Lung (tissue), 11 donors: ENCODE measurements at regions not wholly inside any gene's neighbourhood (a gene's known extent, or its start where the extent isn't known, plus 50 kb on each side); places are given as distances from the start of the nearest gene placed in this dataset.
A peak's percentile ranks its signal among the peaks of the same experiment; 100 is the strongest.

Experiments
- ATAC-seq: fragments of 200-7000 bp; cut with Tn5 transposase; one replicate; pipeline ENCODE4 v1.9.1; 2020; ENCODE audit warnings: moderate number of reproducible peaks; ENCODE audit not compliant: insufficient read depth, low FRiP score
- DNase-seq, 3 donors: peaks; one replicate each; pipeline ENCODE4 v3.0.0-alpha.2; 2013 to 2017
- H3K27ac ChIP-seq, 2 donors: one replicate each; pipeline ENCODE4 v1.5.1; 2013; ENCODE audit warnings: mild to moderate bottlenecking in 2 of 2, moderate library complexity in 2 of 2, control low read depth in 1 of 2, inconsistent platforms in 1 of 2, low read depth in 1 of 2, low read length in 1 of 2
- H3K27me3 ChIP-seq, 3 donors: one replicate each; pipeline ENCODE4 v1.5.1; 2013; ENCODE audit warnings: low read length in 2 of 3; ENCODE audit not compliant: control insufficient read depth in 3 of 3, insufficient read depth in 3 of 3
- H3K36me3 ChIP-seq, 4 donors: one replicate each; pipeline ENCODE4 v1.5.1; 2013; ENCODE audit warnings: low read length in 4 of 4, mild to moderate bottlenecking in 1 of 4, moderate library complexity in 1 of 4; ENCODE audit not compliant: control insufficient read depth in 4 of 4, insufficient read depth in 4 of 4
- H3K4me1 ChIP-seq, 5 donors: one replicate each; pipeline ENCODE4 v1.5.1; 2013; ENCODE audit warnings: low read length in 5 of 5, mild to moderate bottlenecking in 2 of 5, moderate library complexity in 1 of 5; ENCODE audit not compliant: control insufficient read depth in 5 of 5, insufficient read depth in 5 of 5
- H3K4me3 ChIP-seq: one replicate; pipeline ENCODE4 v1.5.1; 2013; ENCODE audit warnings: mild to moderate bottlenecking, control low read depth, moderate library complexity
- H3K9ac ChIP-seq, 2 donors: one replicate each; pipeline ENCODE4 v1.5.1; 2013; ENCODE audit warnings: low read length in 2 of 2, control low read depth in 1 of 2; ENCODE audit not compliant: insufficient read depth in 1 of 2
- H3K9me3 ChIP-seq, 4 donors: one replicate each; pipeline ENCODE4 v1.5.1; 2013; ENCODE audit warnings: low read length in 3 of 4, mild to moderate bottlenecking in 1 of 4, moderate library complexity in 1 of 4; ENCODE audit not compliant: control insufficient read depth in 4 of 4, insufficient read depth in 3 of 4
- WGBS, 2 donors: extraction: QIAGEN DNeasy Blood & Tissue Kit; methylation state at CpG; one replicate each; pipeline ENCODE4 v1.1.7; 2013; 5-methylcytosine and 5-hydroxymethylcytosine counted together
- TF ChIP-seq, protein P1 (sequence below): IDR thresholded peaks from 2 replicates; pipeline ENCODE4 v1.5.1; 2012; ENCODE audit warnings: mild to moderate bottlenecking; ENCODE audit errors: control extremely low read depth, extremely low read depth
- donor health status: control.
- donor health status: control.
- donor health status: Bipolar disorder and iron deficiency.
- donor health status: healthy.
- donor health status: DM: yes; HTN: yes; CAD: no.

DNA sequence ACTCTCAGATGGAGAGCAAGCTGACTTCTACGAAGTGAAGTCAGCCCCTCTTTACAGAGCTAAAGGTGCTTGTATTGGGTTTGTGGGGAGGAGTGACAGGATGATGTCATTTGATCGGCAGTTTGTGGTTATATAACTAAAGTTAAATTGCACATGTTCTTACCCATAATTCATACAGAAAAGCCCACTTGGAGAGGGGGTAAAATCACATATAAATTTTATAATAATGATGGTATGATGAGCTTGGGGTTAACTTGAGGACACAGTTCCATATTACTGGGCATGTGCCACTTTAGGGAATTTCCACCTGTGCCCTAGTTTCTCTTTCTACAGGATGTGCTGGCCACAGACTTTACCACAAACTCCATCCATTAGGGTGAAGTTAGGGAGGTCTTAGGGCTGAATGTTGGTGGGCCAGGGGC lies 1178.6 kb upstream of the CDH9 start:
- WGBS, 2 donors: 69 to 84% methylated on average over 2 of the region's 2 CpGs
- TF ChIP-seq, protein P1, sequence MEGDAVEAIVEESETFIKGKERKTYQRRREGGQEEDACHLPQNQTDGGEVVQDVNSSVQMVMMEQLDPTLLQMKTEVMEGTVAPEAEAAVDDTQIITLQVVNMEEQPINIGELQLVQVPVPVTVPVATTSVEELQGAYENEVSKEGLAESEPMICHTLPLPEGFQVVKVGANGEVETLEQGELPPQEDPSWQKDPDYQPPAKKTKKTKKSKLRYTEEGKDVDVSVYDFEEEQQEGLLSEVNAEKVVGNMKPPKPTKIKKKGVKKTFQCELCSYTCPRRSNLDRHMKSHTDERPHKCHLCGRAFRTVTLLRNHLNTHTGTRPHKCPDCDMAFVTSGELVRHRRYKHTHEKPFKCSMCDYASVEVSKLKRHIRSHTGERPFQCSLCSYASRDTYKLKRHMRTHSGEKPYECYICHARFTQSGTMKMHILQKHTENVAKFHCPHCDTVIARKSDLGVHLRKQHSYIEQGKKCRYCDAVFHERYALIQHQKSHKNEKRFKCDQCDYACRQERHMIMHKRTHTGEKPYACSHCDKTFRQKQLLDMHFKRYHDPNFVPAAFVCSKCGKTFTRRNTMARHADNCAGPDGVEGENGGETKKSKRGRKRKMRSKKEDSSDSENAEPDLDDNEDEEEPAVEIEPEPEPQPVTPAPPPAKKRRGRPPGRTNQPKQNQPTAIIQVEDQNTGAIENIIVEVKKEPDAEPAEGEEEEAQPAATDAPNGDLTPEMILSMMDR: no peak
- Histone ChIP-seq H3K4me1 (no peaks in the 10 kb centered on the region), H3K27ac (no peak overlapping the region), H3K4me3 (no peak overlapping the region), H3K9ac (no peak overlapping the region), H3K27me3 (no peaks in the 10 kb centered on the region), H3K9me3 (no peaks in the 10 kb centered on the region), H3K36me3 (no peaks in the 10 kb centered on the region)
- ATAC-seq (no peak), DNase-seq (no peak)

DNA sequence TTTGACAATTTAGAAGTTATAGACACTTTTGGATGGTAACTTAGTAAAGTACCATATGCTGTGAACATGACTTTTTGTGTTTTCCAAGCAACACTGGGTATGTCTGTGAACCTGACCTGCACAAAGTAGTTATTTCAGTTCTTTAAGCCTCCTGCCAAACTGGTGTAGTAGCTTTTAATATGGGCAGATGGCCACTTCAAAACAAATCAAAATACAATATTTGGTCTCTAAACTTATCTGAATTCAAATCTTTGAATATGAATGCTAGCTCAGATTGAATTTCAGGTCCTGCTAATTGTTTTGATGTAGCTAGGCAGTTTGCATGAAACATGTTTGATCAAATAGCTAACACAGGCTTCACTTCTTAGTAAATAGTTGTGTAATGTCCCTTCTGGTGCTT lies 1176.7 kb upstream of the CDH9 start:
- ATAC-seq: no peak
- Histone ChIP-seq H3K9ac (no peak overlapping the region), H3K27me3 (no peaks in the 10 kb centered on the region), H3K36me3 (no peaks in the 10 kb centered on the region), H3K27ac (no peak overlapping the region), H3K4me1 (no peaks in the 10 kb centered on the region), H3K4me3 (no peak overlapping the region), H3K9me3 (no peaks in the 10 kb centered on the region)
- TF ChIP-seq, protein P1: no peak
- DNase-seq: peak in 1 of 3 donors; percentile 4

DNA sequence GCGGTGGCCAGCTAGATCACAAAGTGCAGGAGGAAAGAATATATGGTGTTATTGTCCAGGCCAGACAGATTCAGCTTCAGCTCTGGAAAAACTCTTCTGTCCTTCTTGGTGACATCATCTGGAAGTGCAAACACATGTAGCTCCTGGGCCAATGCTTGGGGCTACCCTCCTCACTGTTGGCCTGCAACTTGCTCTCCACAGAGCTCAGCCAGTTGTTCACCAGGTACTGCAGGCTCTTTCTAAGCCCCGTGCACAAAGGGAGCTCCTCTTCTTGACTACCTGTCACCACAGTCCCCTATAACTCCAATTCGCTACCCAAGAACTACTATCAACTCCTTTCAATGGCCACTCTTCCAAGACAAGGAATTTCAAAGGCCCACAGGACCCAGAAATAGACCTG lies 1175.9 kb upstream of the CDH9 start:
- H3K27me3 ChIP-seq: no peaks in the 10 kb centered on the region
- H3K4me1 ChIP-seq: no peaks in the 10 kb centered on the region
- no peak for DNase-seq
- H3K4me3 ChIP-seq: no peak overlapping the region
- no peak overlapping the region for H3K9ac ChIP-seq
- H3K9me3 ChIP-seq: no peaks in the 10 kb centered on the region
- no peaks in the 10 kb centered on the region for H3K36me3 ChIP-seq
- 78 to 90% methylated on average over 3 of the region's 3 CpGs for WGBS, 2 donors
- ATAC-seq: no peak
- TF ChIP-seq, protein P1: no peak
- no peak overlapping the region for H3K27ac ChIP-seq

DNA sequence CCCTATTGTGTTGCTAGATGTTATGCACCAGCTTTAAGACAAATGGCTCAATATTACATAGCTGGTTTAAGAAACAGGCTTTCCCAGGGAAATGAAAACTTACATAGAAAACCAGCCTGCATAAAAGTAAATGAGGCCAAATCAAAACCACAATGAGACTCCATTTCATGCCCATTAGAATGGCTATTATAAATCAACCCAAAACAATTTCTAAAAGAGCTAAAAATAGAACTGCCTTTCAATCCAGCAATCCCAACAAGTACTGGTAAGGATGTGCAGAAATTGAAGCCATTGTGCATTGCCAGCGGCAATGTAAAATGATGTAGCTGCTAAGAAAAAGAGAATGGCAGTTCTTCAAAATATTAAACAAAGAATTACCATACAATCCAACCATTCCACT lies 1170.0 kb upstream of the CDH9 start:
- Histone ChIP-seq H3K27ac (no peak overlapping the region), H3K4me3 (no peak overlapping the region), H3K36me3 (no peaks in the 10 kb centered on the region), H3K27me3 (no peaks in the 10 kb centered on the region), H3K9me3 (no peaks in the 10 kb centered on the region), H3K4me1 (no peaks in the 10 kb centered on the region), H3K9ac (no peak overlapping the region)
- TF ChIP-seq, protein P1: no peak
- ATAC-seq: no peak
- no peak for DNase-seq
- 96 to 100% methylated on average over 1 of the region's 1 CpG for WGBS, 2 donors
